Immature natural killer cell (primary cell): ENCODE measurements at regions not wholly inside any gene's neighbourhood (a gene's known extent, or its start where the extent isn't known, plus 50 kb on each side); places are given as distances from the start of the nearest gene placed in this dataset.

Source experiments
- DNase-seq, 3 donors: peaks; one replicate each; pipeline ENCODE4 v3.0.0; 2022; ENCODE audit warnings: mixed read lengths in 1 of 3
- H3K27ac Mint-ChIP-seq, 6 donors: one replicate each; pipeline ENCODE4 v1.8.0; 2020; ENCODE audit warnings: mixed read lengths in 6 of 6, mild to moderate bottlenecking in 5 of 6, inconsistent platforms in 4 of 6, moderate library complexity in 3 of 6
- H3K27me3 Mint-ChIP-seq, 3 donors: one replicate each; pipeline ENCODE4 v1.8.0; 2020 to 2021; ENCODE audit warnings: low read depth in 3 of 3, mild to moderate bottlenecking in 3 of 3, mixed read lengths in 3 of 3, moderate library complexity in 3 of 3, inconsistent platforms in 1 of 3
- H3K36me3 Mint-ChIP-seq, 3 donors: one replicate each; pipeline ENCODE4 v1.8.0; 2020; ENCODE audit warnings: mixed read lengths in 3 of 3, inconsistent platforms in 2 of 3, mild to moderate bottlenecking in 2 of 3
- H3K4me1 Mint-ChIP-seq, 2 donors: one replicate each; pipeline ENCODE4 v1.8.0; 2020; ENCODE audit warnings: inconsistent platforms in 2 of 2, mild to moderate bottlenecking in 2 of 2, mixed read lengths in 2 of 2, moderate library complexity in 1 of 2
- H3K4me3 Mint-ChIP-seq, 5 donors: one replicate each; pipeline ENCODE4 v1.8.0; 2020; ENCODE audit warnings: mild to moderate bottlenecking in 5 of 5, mixed read lengths in 5 of 5, inconsistent platforms in 3 of 5, moderate library complexity in 3 of 5
- H3K9me3 Mint-ChIP-seq, 6 donors: one replicate each; pipeline ENCODE4 v1.8.0; 2020; ENCODE audit warnings: mild to moderate bottlenecking in 6 of 6, mixed read lengths in 6 of 6, inconsistent platforms in 4 of 6, moderate library complexity in 3 of 6

- H3K4me3 Mint-ChIP-seq = no peak overlapping the region
- peaks cover 0 to 31% (median 15%) of the 10 kb centered on the region in 6 donors for H3K9me3 Mint-ChIP-seq
- no peaks in the 10 kb centered on the region for H3K36me3 Mint-ChIP-seq
- DNase-seq = no peak
- H3K4me1 Mint-ChIP-seq = no peaks in the 10 kb centered on the region
- peaks cover 0 to 5% (median 0%) of the 10 kb centered on the region in 3 donors for H3K27me3 Mint-ChIP-seq
- H3K27ac Mint-ChIP-seq = no peak overlapping the region
These were observed 477.3 kb downstream of the ISL1 start for GRCh38 chr5:51860532-51861018.

DNA sequence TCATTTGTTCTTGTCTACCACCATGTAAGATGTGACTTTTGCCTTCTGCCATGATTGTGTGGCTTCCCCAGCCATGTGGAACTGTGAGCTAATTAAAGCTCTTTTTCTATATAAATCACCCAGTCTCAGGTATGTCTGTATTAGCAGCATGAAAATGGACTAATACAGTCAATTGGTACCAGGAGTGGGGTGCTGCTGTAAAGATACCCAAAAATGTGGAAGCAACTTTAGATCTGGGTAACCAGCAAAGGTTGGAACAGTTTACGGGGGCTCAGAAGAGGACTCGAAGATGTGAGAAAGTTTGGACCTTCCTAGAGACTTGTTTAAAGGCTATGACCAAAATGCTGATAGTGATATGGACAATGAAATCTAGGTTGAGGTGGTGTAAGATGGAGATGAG lies 488.9 kb downstream of the ISL1 start:
- Mint-ChIP-seq H3K27ac (no peak overlapping the region), H3K36me3 (peaks cover 0 to 4% (median 0%) of the 10 kb centered on the region in 3 donors), H3K9me3 (peaks cover 5 to 51% (median 26%) of the 10 kb centered on the region in 6 donors), H3K4me1 (no peaks in the 10 kb centered on the region), H3K27me3 (no peaks in the 10 kb centered on the region), H3K4me3 (no peak overlapping the region)
- no peak for DNase-seq

- Mint-ChIP-seq H3K27ac (no peak overlapping the region), H3K9me3 (peaks cover 0 to 25% (median 9%) of the 10 kb centered on the region in 6 donors), H3K4me3 (no peak overlapping the region), H3K36me3 (no peaks in the 10 kb centered on the region), H3K27me3 (no peaks in the 10 kb centered on the region), H3K4me1 (no peaks in the 10 kb centered on the region)
- DNase-seq = no peak
These were observed 498.7 kb downstream of the ISL1 start for GRCh38 chr5:51881901-51882300.

DNA sequence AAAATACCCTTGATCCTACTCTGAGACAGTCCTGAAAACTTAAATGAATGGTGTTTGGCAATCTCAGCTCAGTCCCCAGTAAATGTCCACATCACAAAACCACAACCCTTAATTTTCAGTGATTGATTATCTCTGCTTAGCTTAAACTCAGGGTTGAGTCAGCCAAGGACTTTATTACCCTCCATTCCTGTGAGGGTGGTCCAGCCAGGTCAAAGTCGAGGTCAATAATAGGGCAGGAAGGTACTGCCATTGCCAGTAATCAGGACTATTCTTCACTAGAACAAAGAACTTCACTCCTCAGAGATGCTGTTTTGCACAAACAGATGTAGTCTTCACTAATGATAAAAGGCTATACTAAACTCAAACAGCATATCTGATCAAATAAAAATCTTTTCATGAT lies 499.4 kb downstream of the ISL1 start:
- no peak overlapping the region for H3K4me3 Mint-ChIP-seq
- H3K27me3 Mint-ChIP-seq = no peaks in the 10 kb centered on the region
- peaks cover 1 to 18% (median 4%) of the 10 kb centered on the region in 6 donors for H3K9me3 Mint-ChIP-seq
- H3K36me3 Mint-ChIP-seq = no peaks in the 10 kb centered on the region
- no peak for DNase-seq
- no peaks in the 10 kb centered on the region for H3K4me1 Mint-ChIP-seq
- no peak overlapping the region for H3K27ac Mint-ChIP-seq

- no peak for DNase-seq
- Mint-ChIP-seq H3K4me1 (no peaks in the 10 kb centered on the region), H3K36me3 (no peaks in the 10 kb centered on the region), H3K27ac (no peak overlapping the region), H3K9me3 (peaks cover 2 to 42% (median 9%) of the 10 kb centered on the region in 6 donors), H3K4me3 (no peak overlapping the region), H3K27me3 (peaks cover 0 to 1% (median 0%) of the 10 kb centered on the region in 3 donors)
These were observed 506.5 kb downstream of the ISL1 start for GRCh38 chr5:51889703-51890102.

GRCh38 chr5:51890435-51891116 lies 507.3 kb downstream of the ISL1 start:
- H3K4me1 Mint-ChIP-seq = no peaks in the 10 kb centered on the region
- H3K27me3 Mint-ChIP-seq = peaks cover 0 to 1% (median 0%) of the 10 kb centered on the region in 3 donors
- peaks cover 2 to 45% (median 10%) of the 10 kb centered on the region in 6 donors for H3K9me3 Mint-ChIP-seq
- DNase-seq = no peak
- no peak overlapping the region for H3K4me3 Mint-ChIP-seq
- H3K36me3 Mint-ChIP-seq = no peaks in the 10 kb centered on the region
- H3K27ac Mint-ChIP-seq = no peak overlapping the region

- no peak for DNase-seq
- no peak overlapping the region for H3K27ac Mint-ChIP-seq
- peaks cover 5 to 40% (median 11%) of the 10 kb centered on the region in 6 donors for H3K9me3 Mint-ChIP-seq
- H3K27me3 Mint-ChIP-seq = peaks cover 0 to 1% (median 0%) of the 10 kb centered on the region in 3 donors
- no peaks in the 10 kb centered on the region for H3K4me1 Mint-ChIP-seq
- H3K4me3 Mint-ChIP-seq = no peak overlapping the region
- H3K36me3 Mint-ChIP-seq = no peaks in the 10 kb centered on the region
These were observed 509.4 kb downstream of the ISL1 start for GRCh38 chr5:51892680-51893079.

DNA sequence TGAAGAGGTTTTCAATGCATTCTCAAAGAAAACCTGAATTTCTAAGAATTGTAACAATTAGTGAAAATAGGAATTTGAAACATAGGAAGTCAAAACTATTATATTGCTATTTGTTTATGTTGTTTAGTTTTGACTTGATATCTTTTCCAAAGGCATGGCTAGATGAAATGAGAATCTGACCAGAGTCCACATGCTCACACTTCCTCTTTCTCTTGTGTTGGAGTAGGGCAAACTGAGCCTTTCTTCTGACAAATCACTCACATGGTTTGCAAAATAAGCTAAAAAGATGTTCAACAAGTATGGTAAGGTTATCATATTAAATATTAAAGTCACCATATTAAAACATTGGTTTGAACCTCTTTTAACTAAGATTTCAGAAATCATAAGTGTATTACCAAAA lies 512.6 kb downstream of the ISL1 start:
- no peaks in the 10 kb centered on the region for H3K27me3 Mint-ChIP-seq
- no peak for DNase-seq
- no peaks in the 10 kb centered on the region for H3K36me3 Mint-ChIP-seq
- H3K4me1 Mint-ChIP-seq = no peaks in the 10 kb centered on the region
- no peak overlapping the region for H3K27ac Mint-ChIP-seq
- no peak overlapping the region for H3K4me3 Mint-ChIP-seq
- H3K9me3 Mint-ChIP-seq = peaks cover 8 to 40% (median 12%) of the 10 kb centered on the region in 6 donors

GRCh38 chr5:51902512-51902911 lies 519.3 kb downstream of the ISL1 start:
- H3K27ac Mint-ChIP-seq = no peak overlapping the region
- DNase-seq = no peak
- no peak overlapping the region for H3K4me3 Mint-ChIP-seq
- no peaks in the 10 kb centered on the region for H3K4me1 Mint-ChIP-seq
- no peaks in the 10 kb centered on the region for H3K27me3 Mint-ChIP-seq
- H3K9me3 Mint-ChIP-seq = peaks cover 6 to 38% (median 17%) of the 10 kb centered on the region in 6 donors
- H3K36me3 Mint-ChIP-seq = no peaks in the 10 kb centered on the region

DNA sequence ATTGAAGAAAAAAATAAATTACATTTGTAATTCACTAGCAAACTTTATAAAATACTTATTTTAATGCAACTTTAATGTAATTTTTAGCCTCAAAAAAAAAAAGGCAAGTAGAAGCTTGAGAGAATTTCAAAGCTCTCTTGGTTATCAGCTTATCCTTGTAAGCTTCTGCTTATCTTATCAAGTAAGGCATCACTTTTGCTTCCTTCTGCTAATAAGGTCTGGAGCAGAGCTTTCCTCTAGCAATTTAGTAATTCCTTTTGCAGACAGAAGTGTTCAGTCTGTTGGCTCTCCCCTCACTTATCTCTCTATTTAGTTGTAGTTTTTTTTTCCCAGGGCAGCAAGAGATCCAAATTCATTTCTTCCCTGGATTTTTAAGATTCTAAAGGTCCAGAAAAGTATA lies 525.0 kb downstream of the ISL1 start:
- H3K27me3 Mint-ChIP-seq = no peaks in the 10 kb centered on the region
- H3K36me3 Mint-ChIP-seq = peaks cover 0 to 4% (median 3%) of the 10 kb centered on the region in 3 donors
- no peak overlapping the region for H3K4me3 Mint-ChIP-seq
- no peak overlapping the region for H3K27ac Mint-ChIP-seq
- H3K4me1 Mint-ChIP-seq = no peaks in the 10 kb centered on the region
- no peak for DNase-seq
- H3K9me3 Mint-ChIP-seq = peaks cover 3 to 54% (median 22%) of the 10 kb centered on the region in 6 donors

- H3K9me3 Mint-ChIP-seq = peaks cover 13 to 52% (median 27%) of the 10 kb centered on the region in 6 donors
- H3K27me3 Mint-ChIP-seq = no peaks in the 10 kb centered on the region
- no peaks in the 10 kb centered on the region for H3K4me1 Mint-ChIP-seq
- no peak for DNase-seq
- H3K36me3 Mint-ChIP-seq = peaks cover 0 to 5% (median 0%) of the 10 kb centered on the region in 3 donors
- no peak overlapping the region for H3K4me3 Mint-ChIP-seq
- H3K27ac Mint-ChIP-seq = no peak overlapping the region
These were observed 561.4 kb downstream of the ISL1 start for GRCh38 chr5:51944500-51945125.

GRCh38 chr5:51958473-51958872 lies 575.2 kb downstream of the ISL1 start:
- Mint-ChIP-seq H3K36me3 (no peaks in the 10 kb centered on the region), H3K4me1 (no peaks in the 10 kb centered on the region), H3K27ac (no peak overlapping the region), H3K27me3 (peaks cover 0 to 4% (median 1%) of the 10 kb centered on the region in 3 donors), H3K9me3 (peaks cover 6 to 21% (median 12%) of the 10 kb centered on the region in 6 donors), H3K4me3 (no peak overlapping the region)
- DNase-seq = no peak

- Mint-ChIP-seq H3K27me3 (peaks cover 0 to 2% (median 1%) of the 10 kb centered on the region in 3 donors), H3K4me3 (no peak overlapping the region), H3K27ac (no peak overlapping the region), H3K9me3 (peaks cover 0 to 14% (median 2%) of the 10 kb centered on the region in 6 donors), H3K4me1 (no peaks in the 10 kb centered on the region), H3K36me3 (no peaks in the 10 kb centered on the region)
- DNase-seq = no peak
These were observed 577.4 kb downstream of the ISL1 start for GRCh38 chr5:51960617-51961121.

GRCh38 chr5:51961154-51961562 lies 577.9 kb downstream of the ISL1 start:
- Mint-ChIP-seq H3K36me3 (no peaks in the 10 kb centered on the region), H3K27me3 (peaks cover 0 to 2% (median 1%) of the 10 kb centered on the region in 3 donors), H3K9me3 (peaks cover 0 to 14% (median 2%) of the 10 kb centered on the region in 6 donors), H3K4me3 (no peak overlapping the region), H3K4me1 (no peaks in the 10 kb centered on the region), H3K27ac (no peak overlapping the region)
- no peak for DNase-seq
